HK-2 (cell line): ENCODE measurements at regions not wholly inside any gene's neighbourhood (a gene's known extent, or its start where the extent isn't known, plus 50 kb on each side); places are given as distances from the start of the nearest gene placed in this dataset.

Experiments
- DNase-seq: peaks from one replicate; pipeline ENCODE4 v3.0.0-alpha.2; 2018; ENCODE audit not compliant: unreplicated experiment

GRCh38 chr14:82354126-82354525 is 820.5 kb upstream of the SEL1L start:
- no peak for DNase-seq

- DNase-seq = no peak
These were observed 825.5 kb upstream of the SEL1L start for GRCh38 chr14:82359201-82359600.

GRCh38 chr14:82362452-82362851 is 828.8 kb upstream of the SEL1L start:
- DNase-seq = no peak

GRCh38 chr14:82365471-82365870 is 831.8 kb upstream of the SEL1L start:
- no peak for DNase-seq

- DNase-seq = no peak
These were observed 833.1 kb upstream of the SEL1L start for GRCh38 chr14:82366803-82367202.

GRCh38 chr14:82379291-82379690 is 845.6 kb upstream of the SEL1L start:
- no peak for DNase-seq

DNA sequence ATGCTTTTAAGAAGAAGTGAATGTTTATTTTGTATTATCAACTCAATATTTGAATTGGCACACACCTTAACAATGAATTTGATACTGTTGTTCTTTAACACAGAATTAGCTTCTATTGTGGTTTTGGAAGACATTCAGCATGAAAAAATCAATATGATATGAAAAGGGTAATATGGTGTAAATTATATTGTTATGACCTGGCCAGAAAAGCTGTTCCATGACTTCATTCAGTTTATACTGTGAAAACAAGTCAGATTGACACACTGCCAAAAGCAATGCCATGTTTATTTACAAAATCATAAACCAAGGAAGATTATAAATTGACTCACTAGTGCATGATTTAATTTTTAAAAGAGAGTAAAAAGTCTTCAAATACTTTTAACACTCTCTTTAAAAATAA is 851.4 kb upstream of the SEL1L start:
- DNase-seq = no peak

GRCh38 chr14:82387699-82388098 is 854.0 kb upstream of the SEL1L start:
- no peak for DNase-seq

DNA sequence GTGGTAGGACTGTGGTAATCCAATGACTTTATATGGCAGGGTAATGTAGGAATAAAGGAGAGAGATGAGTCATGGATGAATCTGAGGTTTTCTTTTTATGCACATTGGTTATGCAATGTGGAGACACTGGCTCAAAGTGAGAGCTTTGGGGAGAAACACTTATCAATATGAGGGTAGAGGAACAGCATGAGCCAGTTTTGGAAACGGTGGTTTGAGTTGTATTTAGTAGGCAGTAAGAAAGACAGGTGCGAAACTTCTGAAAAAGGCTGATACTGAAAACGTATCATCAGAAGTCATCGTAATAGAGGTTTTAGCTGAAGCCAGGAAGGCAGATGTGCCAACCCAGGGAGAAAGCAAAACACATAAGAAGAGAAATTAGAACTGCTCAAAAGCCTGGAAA is 854.8 kb upstream of the SEL1L start:
- DNase-seq = no peak

DNA sequence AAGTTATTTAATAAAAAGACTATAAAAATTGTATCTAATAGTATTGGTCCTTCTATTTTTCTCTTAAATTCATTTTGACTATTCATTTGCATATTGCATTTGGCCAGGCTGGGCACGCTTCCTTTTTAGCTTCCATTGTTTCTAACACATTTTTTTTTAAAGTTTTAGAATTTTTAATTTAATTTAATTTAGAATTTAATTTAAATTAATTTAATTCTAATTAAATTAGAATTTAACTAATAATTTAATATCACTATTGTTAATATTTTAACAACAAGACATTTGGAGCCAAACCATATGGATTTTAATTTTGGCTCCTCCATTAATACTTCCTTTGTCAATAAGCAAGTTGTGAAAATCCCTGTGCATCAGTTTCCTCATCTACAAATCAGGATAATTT is 856.9 kb upstream of the SEL1L start:
- no peak for DNase-seq

DNA sequence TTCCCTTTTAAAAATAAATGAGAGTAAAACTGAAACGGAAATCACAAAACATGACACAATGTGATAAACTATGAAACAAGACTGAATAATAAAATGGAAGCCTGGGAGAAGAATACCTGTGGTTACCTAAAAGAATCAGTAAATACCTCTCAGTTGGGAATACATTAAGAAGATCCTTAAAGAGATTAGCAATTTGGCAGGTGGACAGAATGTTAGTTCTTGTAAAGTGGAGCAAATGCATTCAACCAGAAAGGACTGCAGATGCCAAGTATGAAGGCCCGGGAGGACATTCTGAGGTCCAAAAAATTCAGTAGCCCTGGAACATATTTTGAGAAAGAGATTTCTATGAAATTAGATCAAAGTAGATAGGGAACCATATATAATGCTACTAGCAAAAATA is 861.3 kb upstream of the SEL1L start:
- no peak for DNase-seq

GRCh38 chr14:82398256-82398655 is 864.6 kb upstream of the SEL1L start:
- no peak for DNase-seq

- no peak for DNase-seq
These were observed 870.3 kb upstream of the SEL1L start for GRCh38 chr14:82403987-82404386.

DNA sequence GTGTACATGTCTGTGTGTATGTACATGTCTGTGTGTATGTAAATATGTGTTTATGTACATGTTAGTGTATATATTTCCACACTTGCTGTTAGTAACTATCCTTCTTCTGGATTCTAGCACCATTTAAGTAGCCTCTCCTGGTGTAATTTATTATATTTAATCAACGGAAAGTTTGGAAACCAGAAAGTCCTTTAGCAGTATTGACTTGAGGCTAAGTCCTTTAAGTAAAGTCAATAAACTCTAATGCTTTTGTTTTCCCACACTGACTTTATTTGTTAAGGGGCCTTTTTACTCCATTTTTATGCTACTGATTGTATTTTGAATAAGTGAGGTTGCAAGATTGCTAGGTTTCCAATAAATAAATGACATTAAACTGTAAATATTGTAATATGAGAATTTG is 876.4 kb upstream of the SEL1L start:
- no peak for DNase-seq

- DNase-seq = no peak
These were observed 877.6 kb upstream of the SEL1L start for GRCh38 chr14:82411298-82411697.

DNA sequence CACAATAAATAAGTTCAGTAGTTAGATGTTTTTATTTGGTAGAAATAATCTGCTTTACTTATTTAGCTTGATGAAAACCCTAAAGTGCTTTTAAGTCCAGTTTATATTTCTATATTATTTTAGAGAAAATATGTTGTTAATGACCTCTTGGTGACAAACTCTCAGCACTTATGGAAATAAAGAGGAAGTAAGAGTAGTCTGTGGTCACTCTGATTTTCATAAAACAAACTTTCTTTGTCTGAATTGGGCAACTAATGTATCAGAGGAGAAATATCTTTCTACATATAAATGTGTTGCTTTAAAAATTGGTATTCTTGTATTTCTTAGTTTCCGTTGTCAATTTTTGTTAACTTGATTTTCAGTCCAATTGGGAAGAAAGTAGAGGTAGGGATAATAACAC is 878.9 kb upstream of the SEL1L start:
- no peak for DNase-seq

DNA sequence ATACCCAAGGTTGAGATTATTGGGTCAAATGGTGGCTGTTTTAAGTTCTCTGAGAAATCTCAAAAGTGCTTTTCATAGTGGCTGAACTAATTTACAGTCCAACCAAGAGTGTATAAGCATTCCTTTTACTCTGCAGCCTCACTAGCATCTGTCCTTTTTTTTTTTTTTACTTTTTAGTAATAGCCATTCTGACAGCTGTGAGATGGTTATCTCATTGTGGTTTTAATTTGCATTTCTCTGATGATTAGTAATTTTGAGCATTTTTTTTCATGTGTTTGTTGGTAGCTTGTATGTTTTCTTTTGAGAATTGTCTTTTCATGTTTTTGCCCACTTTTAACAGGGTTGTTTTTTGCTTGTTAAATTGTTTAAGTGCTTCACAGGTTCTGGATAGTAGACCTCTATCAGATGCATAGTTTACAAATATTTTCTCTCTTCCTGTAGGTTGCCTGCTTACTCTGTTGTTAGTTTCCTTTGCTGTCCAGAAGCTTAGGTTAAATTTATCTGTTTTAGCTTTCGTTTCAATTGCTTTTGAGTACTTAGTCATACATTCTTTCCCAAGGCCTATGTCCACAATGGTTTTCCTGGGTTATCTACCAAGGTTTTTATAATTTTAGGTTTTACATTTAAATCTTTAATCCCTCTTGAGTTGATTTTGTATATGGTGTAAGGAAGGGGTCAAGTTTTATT is 881.3 kb upstream of the SEL1L start:
- no peak for DNase-seq

GRCh38 chr14:82419933-82420332 is 886.3 kb upstream of the SEL1L start:
- DNase-seq = no peak

DNA sequence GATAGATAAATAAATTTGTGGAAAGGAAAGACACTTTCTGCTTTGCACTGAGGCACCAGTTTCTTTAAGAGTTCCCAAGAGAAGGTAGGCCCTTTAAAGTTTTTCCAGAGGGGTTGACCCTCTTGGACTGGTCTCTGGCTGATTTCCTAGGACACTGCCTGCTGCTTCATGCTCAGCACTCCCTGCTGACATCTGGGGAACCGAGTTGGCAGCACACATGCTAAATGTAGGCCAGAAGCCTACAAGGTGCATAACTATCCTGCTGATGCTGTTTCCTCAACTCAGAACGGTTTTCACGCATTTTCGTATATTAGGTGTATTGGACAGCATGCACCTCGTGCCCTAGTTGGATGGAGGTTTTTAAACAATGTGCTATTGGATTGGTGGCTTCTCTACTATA is 887.2 kb upstream of the SEL1L start:
- DNase-seq = no peak

DNA sequence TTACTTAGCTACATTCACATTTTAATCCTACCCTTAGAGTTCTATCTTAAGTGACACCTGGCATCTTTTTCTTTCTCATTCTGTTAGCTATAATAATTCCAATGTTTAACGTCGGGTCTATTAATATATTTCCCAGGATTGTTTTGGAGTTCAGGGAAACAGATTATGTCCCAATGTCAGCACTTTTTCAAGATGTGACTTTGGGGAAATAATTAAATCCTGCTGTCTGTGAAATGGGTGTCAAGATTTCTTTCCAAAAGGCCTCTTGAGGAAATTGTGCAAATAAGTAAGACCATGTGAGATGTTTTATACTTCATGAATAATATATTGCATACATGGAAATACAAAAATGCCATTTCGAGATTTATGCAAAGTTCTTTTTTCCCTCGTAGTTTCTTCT is 887.6 kb upstream of the SEL1L start:
- DNase-seq = no peak

GRCh38 chr14:82422230-82422629 is 888.6 kb upstream of the SEL1L start:
- DNase-seq = no peak

- DNase-seq = no peak
These were observed 891.6 kb upstream of the SEL1L start for GRCh38 chr14:82425261-82425660.

- no peak for DNase-seq
These were observed 897.4 kb upstream of the SEL1L start for GRCh38 chr14:82431031-82431430.

- no peak for DNase-seq
These were observed 898.9 kb upstream of the SEL1L start for GRCh38 chr14:82432301-82433105.
